ENCODE measurements at regions not wholly inside any gene's neighbourhood (a gene's known extent, or its start where the extent isn't known, plus 50 kb on each side); places are given as distances from the start of the nearest gene placed in this dataset.

- TF ChIP-seq, protein P1, sequence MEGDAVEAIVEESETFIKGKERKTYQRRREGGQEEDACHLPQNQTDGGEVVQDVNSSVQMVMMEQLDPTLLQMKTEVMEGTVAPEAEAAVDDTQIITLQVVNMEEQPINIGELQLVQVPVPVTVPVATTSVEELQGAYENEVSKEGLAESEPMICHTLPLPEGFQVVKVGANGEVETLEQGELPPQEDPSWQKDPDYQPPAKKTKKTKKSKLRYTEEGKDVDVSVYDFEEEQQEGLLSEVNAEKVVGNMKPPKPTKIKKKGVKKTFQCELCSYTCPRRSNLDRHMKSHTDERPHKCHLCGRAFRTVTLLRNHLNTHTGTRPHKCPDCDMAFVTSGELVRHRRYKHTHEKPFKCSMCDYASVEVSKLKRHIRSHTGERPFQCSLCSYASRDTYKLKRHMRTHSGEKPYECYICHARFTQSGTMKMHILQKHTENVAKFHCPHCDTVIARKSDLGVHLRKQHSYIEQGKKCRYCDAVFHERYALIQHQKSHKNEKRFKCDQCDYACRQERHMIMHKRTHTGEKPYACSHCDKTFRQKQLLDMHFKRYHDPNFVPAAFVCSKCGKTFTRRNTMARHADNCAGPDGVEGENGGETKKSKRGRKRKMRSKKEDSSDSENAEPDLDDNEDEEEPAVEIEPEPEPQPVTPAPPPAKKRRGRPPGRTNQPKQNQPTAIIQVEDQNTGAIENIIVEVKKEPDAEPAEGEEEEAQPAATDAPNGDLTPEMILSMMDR (IDR thresholded peaks at IDR 0.05; ENCODE audit: insufficient read depth, low read length): no peak
- TF ChIP-seq POLR2AphosphoS5 (IDR thresholded peaks at IDR 0.05; ENCODE audit: low read depth): no peak
These were observed 760.4 kb downstream of the ZPLD1 start for GRCh38 chr3:103195216-103195615.

All from HL-60 (cell line).